ENCODE measurements at regions not wholly inside any gene's neighbourhood (a gene's known extent, or its start where the extent isn't known, plus 50 kb on each side); places are given as distances from the start of the nearest gene placed in this dataset.

DNA sequence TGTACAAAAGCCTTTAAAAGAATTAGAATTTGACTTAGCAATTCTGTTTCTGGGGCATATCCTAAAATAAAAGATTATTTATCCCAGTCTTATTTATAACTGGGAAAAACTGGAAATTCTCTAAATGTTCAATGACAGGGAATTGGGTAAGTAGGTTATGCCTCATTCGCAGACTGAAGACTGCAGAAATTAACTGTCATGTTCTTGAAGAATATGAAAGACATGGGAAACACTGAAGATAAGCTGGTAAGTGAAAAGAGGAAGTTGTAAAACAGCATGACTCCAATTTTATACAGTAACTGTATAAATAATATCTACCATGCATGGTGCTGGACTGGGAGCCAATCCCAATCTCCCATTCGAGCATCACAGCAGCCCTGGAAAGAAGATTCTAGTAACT, 50.6 kb upstream of the SLC2A1 start:
- no peak for TF ChIP-seq EP300 (IDR thresholded peaks at IDR 0.05)
- no peak for TF ChIP-seq POLR2A (IDR thresholded peaks at IDR 0.05)
